ENCODE measurements at regions not wholly inside any gene's neighbourhood (a gene's known extent, or its start where the extent isn't known, plus 50 kb on each side); places are given as distances from the start of the nearest gene placed in this dataset.
A peak's percentile ranks its signal among the peaks of the same experiment; 100 is the strongest.
"Not testable (repeated sequence)": the region's sequence is repeated elsewhere in the genome, so short reads cannot be mapped to it uniquely, and the experiment has no call there.

- H3K9me3 Mint-ChIP-seq = peaks cover 9 to 27% (median 16%) of the 10 kb centered on the region in 3 donors
- H3K4me1 Mint-ChIP-seq; H3K27me3 ChIP-seq (replicated peaks in 1 of 2; ENCODE audit: control insufficient read depth in 2 of 2, extremely low read depth in 1 of 2, insufficient read depth in 2 of 2, low read length in 1 of 2); H3K36me3 Mint-ChIP-seq; H3K4me1 ChIP-seq (ENCODE audit: control insufficient read depth in 1 of 2, extremely low read depth in 1 of 2, insufficient read depth in 2 of 2, low read length in 2 of 2); H3K27ac ChIP-seq (ENCODE audit: low read length); POLR2A ChIA-PET; DNase-seq; H3K4me3 ChIP-seq (ENCODE audit: control insufficient read depth in 1 of 2, extremely low read depth in 1 of 2, low read length in 1 of 2); H3K27me3 Mint-ChIP-seq; H3K9me3 ChIP-seq; H3K4me3 Mint-ChIP-seq; H3K27ac Mint-ChIP-seq; CTCF ChIA-PET; ATAC-seq (replicated peaks in 1 of 4); H3K36me3 ChIP-seq (ENCODE audit: control insufficient read depth in 2 of 2, extremely low read depth in 1 of 2, insufficient read depth in 1 of 2, low read length in 1 of 2): not testable (repeated sequence)
- WGBS (ENCODE audit: insufficient coverage) = 70% methylated on average over 9 of the region's 18 CpGs
Observed at GRCh38 chr9:65386191-65386590, 101.2 kb upstream of the FOXD4L5 start.

GRCh38 chr9:65385655-65386024 is 100.6 kb upstream of the FOXD4L5 start:
- H3K36me3 Mint-ChIP-seq, POLR2A ChIA-PET: not testable (repeated sequence)
- H3K9me3 Mint-ChIP-seq = peaks cover 9 to 22% (median 11%) of the 10 kb centered on the region in 3 donors

GRCh38 chr9:65384759-65385654 is 100.0 kb upstream of the FOXD4L5 start:
- H3K27ac Mint-ChIP-seq; H3K36me3 Mint-ChIP-seq; ATAC-seq (replicated peaks in 1 of 4); H3K4me3 ChIP-seq (ENCODE audit: control insufficient read depth in 1 of 2, extremely low read depth in 1 of 2, low read length in 1 of 2); H3K4me3 Mint-ChIP-seq; H3K4me1 ChIP-seq (ENCODE audit: control insufficient read depth in 1 of 2, extremely low read depth in 1 of 2, insufficient read depth in 2 of 2, low read length in 2 of 2); H3K27me3 Mint-ChIP-seq; H3K9me3 ChIP-seq; H3K36me3 ChIP-seq (ENCODE audit: control insufficient read depth in 2 of 2, extremely low read depth in 1 of 2, insufficient read depth in 1 of 2, low read length in 1 of 2); H3K4me1 Mint-ChIP-seq; H3K27ac ChIP-seq (ENCODE audit: low read length); CTCF ChIA-PET; H3K27me3 ChIP-seq (replicated peaks in 1 of 2; ENCODE audit: control insufficient read depth in 2 of 2, extremely low read depth in 1 of 2, insufficient read depth in 2 of 2, low read length in 1 of 2); POLR2A ChIA-PET: not testable (repeated sequence)
- 71% methylated on average over 46 of the region's 61 CpGs for WGBS (ENCODE audit: insufficient coverage)
- peaks cover 9 to 22% (median 11%) of the 10 kb centered on the region in 3 donors for H3K9me3 Mint-ChIP-seq
- DNase-seq = peak in 1 of 35 experiments; percentile 22

More at GRCh38 chr9:65385655-65386024, 100.6 kb upstream of the FOXD4L5 start:
- H3K4me3 Mint-ChIP-seq; H3K27me3 ChIP-seq (replicated peaks in 1 of 2; ENCODE audit: control insufficient read depth in 2 of 2, extremely low read depth in 1 of 2, insufficient read depth in 2 of 2, low read length in 1 of 2); CTCF ChIA-PET; H3K27me3 Mint-ChIP-seq; H3K4me1 Mint-ChIP-seq; H3K27ac Mint-ChIP-seq; H3K27ac ChIP-seq (ENCODE audit: low read length); H3K4me1 ChIP-seq (ENCODE audit: control insufficient read depth in 1 of 2, extremely low read depth in 1 of 2, insufficient read depth in 2 of 2, low read length in 2 of 2); ATAC-seq (replicated peaks in 1 of 4); H3K4me3 ChIP-seq (ENCODE audit: control insufficient read depth in 1 of 2, extremely low read depth in 1 of 2, low read length in 1 of 2); H3K36me3 ChIP-seq (ENCODE audit: control insufficient read depth in 2 of 2, extremely low read depth in 1 of 2, insufficient read depth in 1 of 2, low read length in 1 of 2); H3K9me3 ChIP-seq: not testable (repeated sequence)
- WGBS (ENCODE audit: insufficient coverage) = 46% methylated on average over 8 of the region's 22 CpGs
- peak in 1 of 35 experiments; percentile 8 for DNase-seq

GRCh38 chr9:65384066-65384465 is 99.1 kb upstream of the FOXD4L5 start:
- POLR2A ChIA-PET; H3K4me3 ChIP-seq (ENCODE audit: control insufficient read depth in 1 of 2, extremely low read depth in 1 of 2, low read length in 1 of 2); CTCF ChIA-PET; H3K36me3 ChIP-seq (ENCODE audit: control insufficient read depth in 2 of 2, extremely low read depth in 1 of 2, insufficient read depth in 1 of 2, low read length in 1 of 2); H3K4me3 Mint-ChIP-seq; H3K4me1 Mint-ChIP-seq; H3K27ac ChIP-seq (ENCODE audit: low read length); ATAC-seq (replicated peaks in 1 of 4); H3K27ac Mint-ChIP-seq; H3K27me3 ChIP-seq (replicated peaks in 1 of 2; ENCODE audit: control insufficient read depth in 2 of 2, extremely low read depth in 1 of 2, insufficient read depth in 2 of 2, low read length in 1 of 2); H3K4me1 ChIP-seq (ENCODE audit: control insufficient read depth in 1 of 2, extremely low read depth in 1 of 2, insufficient read depth in 2 of 2, low read length in 2 of 2); H3K27me3 Mint-ChIP-seq; H3K9me3 ChIP-seq; H3K36me3 Mint-ChIP-seq: not testable (repeated sequence)
- DNase-seq = peak in 2 of 35 experiments; percentile 7 to 8
- 71% methylated on average over 6 of the region's 11 CpGs for WGBS (ENCODE audit: insufficient coverage)
- H3K9me3 Mint-ChIP-seq = peaks cover 6 to 17% (median 7%) of the 10 kb centered on the region in 3 donors

- H3K27ac ChIP-seq (ENCODE audit: low read length); H3K36me3 ChIP-seq (ENCODE audit: control insufficient read depth in 2 of 2, extremely low read depth in 1 of 2, insufficient read depth in 1 of 2, low read length in 1 of 2); H3K9me3 ChIP-seq; CTCF ChIA-PET; H3K27me3 Mint-ChIP-seq; POLR2A ChIA-PET; H3K27ac Mint-ChIP-seq; ATAC-seq (replicated peaks in 1 of 4); H3K4me3 ChIP-seq (ENCODE audit: control insufficient read depth in 1 of 2, extremely low read depth in 1 of 2, low read length in 1 of 2); H3K27me3 ChIP-seq (replicated peaks in 1 of 2; ENCODE audit: control insufficient read depth in 2 of 2, extremely low read depth in 1 of 2, insufficient read depth in 2 of 2, low read length in 1 of 2); DNase-seq; H3K36me3 Mint-ChIP-seq; H3K4me1 ChIP-seq (ENCODE audit: control insufficient read depth in 1 of 2, extremely low read depth in 1 of 2, insufficient read depth in 2 of 2, low read length in 2 of 2); H3K4me1 Mint-ChIP-seq: not testable (repeated sequence)
- Mint-ChIP-seq H3K4me3 (peak overlapping the region in 1 of 3 donors; percentile 21), H3K9me3 (peaks cover 6 to 17% (median 7%) of the 10 kb centered on the region in 3 donors)
- 78% methylated on average over 11 of the region's 20 CpGs for WGBS (ENCODE audit: insufficient coverage)
Observed at GRCh38 chr9:65383646-65384045, 98.6 kb upstream of the FOXD4L5 start.

GRCh38 chr9:65382701-65383318 is 97.8 kb upstream of the FOXD4L5 start:
- H3K4me3 Mint-ChIP-seq; H3K36me3 Mint-ChIP-seq; H3K27me3 ChIP-seq (replicated peaks in 1 of 2; ENCODE audit: control insufficient read depth in 2 of 2, extremely low read depth in 1 of 2, insufficient read depth in 2 of 2, low read length in 1 of 2); H3K36me3 ChIP-seq (ENCODE audit: control insufficient read depth in 2 of 2, extremely low read depth in 1 of 2, insufficient read depth in 1 of 2, low read length in 1 of 2); H3K4me1 Mint-ChIP-seq; H3K27me3 Mint-ChIP-seq; H3K9me3 ChIP-seq; ATAC-seq (replicated peaks in 1 of 4); CTCF ChIA-PET; H3K4me3 ChIP-seq (ENCODE audit: control insufficient read depth in 1 of 2, extremely low read depth in 1 of 2, low read length in 1 of 2); H3K27ac ChIP-seq (ENCODE audit: low read length); POLR2A ChIA-PET; H3K4me1 ChIP-seq (ENCODE audit: control insufficient read depth in 1 of 2, extremely low read depth in 1 of 2, insufficient read depth in 2 of 2, low read length in 2 of 2); H3K27ac Mint-ChIP-seq: not testable (repeated sequence)
- WGBS (ENCODE audit: insufficient coverage) = 63% methylated on average over 25 of the region's 38 CpGs
- DNase-seq = peak in 1 of 35 experiments; percentile 16
- peaks cover 6 to 17% (median 7%) of the 10 kb centered on the region in 3 donors for H3K9me3 Mint-ChIP-seq

Data from T-cell (primary cell).